GM19438 (cell line): ENCODE measurements at regions not wholly inside any gene's neighbourhood (a gene's known extent, or its start where the extent isn't known, plus 50 kb on each side); places are given as distances from the start of the nearest gene placed in this dataset.

Experiments used
- ATAC-seq: cut with Tn5 transposase; IDR thresholded peaks from one replicate; pipeline ENCODE4 v1.9.1; 2021; ENCODE audit warnings: low read depth; ENCODE audit not compliant: unreplicated experiment

GRCh38 chr7:116445447-116446211 is 53.9 kb upstream of the CAV2 start:
- ATAC-seq, result no peak

GRCh38 chr7:116446212-116446855 is 53.2 kb upstream of the CAV2 start:
- no peak for ATAC-seq

- no peak for ATAC-seq
Observed at GRCh38 chr7:116447436-116447835, 52.1 kb upstream of the CAV2 start.

GRCh38 chr7:116447966-116448839 is 51.3 kb upstream of the CAV2 start:
- ATAC-seq, result no peak

GRCh38 chr7:116449441-116449840 is 50.1 kb upstream of the CAV2 start:
- ATAC-seq, result no peak
